ENCODE measurements at regions not wholly inside any gene's neighbourhood (a gene's known extent, or its start where the extent isn't known, plus 50 kb on each side); places are given as distances from the start of the nearest gene placed in this dataset.
"Not testable (repeated sequence)": the region's sequence is repeated elsewhere in the genome, so short reads cannot be mapped to it uniquely, and the experiment has no call there.

DNA sequence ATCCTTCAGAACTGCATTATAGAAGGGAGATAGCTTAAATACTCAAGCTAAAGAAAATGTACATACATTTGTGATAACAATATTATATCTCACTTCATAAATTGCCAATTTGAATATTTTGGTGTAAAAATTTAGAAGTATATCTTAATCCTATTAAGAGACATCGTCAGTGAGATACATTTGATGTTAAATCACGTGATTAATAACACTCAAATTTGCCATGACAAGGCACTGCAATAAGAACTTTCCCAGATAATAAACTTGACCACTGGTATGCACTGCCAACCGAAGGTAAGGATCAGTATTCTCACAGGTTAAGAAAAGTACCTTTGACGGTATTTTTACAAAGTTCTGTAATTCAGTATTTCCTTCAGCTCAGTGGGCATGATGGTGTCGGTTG is 764.7 kb upstream of the FRG1 start:
- DNase-seq (ENCODE audit: low read depth), result no peak

DNA sequence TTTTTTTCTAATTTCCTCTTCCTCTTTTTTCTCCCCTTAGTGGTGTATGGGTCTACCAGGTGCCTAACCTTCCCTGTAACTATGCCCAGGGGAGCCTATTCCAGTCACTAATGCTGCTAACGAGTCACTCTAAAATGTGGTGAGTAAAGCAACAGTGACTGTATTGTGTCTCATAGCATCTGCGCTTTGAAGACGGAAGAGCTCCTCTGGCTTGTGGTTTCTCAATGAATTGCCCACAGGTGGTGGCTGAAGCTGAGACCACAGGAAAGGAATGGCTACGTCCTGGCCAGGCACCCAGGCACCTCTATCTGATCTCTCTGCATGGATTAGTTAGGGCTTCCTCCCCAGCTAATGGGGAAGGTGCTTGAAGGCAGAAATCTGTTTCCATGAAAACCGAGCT is 763.5 kb upstream of the FRG1 start:
- no peak for DNase-seq (ENCODE audit: low read depth)

DNA sequence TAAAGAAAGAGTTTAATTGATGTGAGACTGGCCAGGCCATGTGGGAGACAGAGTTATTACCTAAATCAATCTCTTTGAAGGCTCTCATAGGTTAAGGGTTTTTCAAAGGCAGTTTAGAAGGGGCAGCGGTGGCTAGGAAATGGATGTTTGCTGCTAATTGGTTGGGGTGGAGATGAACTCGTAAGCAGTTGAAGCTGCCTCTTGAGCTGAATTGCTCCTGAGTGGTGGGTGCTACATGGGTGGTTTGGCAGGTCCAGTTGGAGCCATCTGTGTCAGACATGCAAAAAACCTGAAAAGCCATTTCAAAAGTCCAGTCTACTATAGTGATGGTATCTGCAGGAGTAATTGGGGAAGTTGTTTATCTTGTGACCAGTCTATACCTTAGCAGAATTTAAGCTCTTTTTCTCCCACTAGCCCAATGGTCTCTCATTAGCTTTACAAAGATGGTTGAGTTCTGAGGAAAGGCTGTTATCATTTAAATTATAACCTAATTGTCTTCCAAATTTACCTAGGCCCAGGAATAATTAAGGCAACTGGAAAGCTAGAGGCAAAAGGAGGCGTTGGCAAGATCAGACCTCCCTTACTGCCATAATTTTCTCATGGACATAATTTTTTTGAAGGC is 762.4 kb upstream of the FRG1 start:
- no peak for DNase-seq (ENCODE audit: low read depth)

DNA sequence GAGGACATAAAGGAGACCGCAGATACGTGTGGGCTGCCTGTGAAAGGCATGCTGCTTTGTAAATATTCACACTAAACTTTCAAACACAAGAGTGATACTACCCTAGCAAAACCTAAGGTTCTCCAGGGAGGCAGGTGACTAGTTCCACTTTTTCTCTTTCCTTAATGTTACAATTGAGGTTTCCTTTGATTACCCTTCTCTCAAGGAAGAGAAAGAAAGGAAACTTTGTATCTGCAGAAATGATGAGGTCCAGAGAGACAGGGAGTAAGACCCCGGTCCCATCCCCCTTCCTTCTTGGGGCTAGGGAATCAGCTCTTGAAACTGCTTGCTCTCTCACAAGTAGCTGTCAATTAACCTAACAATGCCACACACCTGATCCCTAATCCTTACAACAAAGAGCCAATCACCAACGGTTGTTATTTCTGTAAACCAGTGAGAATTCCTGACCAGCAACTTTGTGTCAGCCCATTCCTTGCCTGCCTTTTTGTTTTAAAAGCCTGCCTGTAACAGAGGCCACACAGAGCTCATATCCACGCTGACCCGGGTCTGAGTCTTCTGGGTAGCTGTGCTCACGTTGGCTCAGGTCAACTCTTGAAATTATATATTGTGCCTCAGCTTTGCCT is 754.8 kb upstream of the FRG1 start:
- no peak for DNase-seq (ENCODE audit: low read depth)

DNA sequence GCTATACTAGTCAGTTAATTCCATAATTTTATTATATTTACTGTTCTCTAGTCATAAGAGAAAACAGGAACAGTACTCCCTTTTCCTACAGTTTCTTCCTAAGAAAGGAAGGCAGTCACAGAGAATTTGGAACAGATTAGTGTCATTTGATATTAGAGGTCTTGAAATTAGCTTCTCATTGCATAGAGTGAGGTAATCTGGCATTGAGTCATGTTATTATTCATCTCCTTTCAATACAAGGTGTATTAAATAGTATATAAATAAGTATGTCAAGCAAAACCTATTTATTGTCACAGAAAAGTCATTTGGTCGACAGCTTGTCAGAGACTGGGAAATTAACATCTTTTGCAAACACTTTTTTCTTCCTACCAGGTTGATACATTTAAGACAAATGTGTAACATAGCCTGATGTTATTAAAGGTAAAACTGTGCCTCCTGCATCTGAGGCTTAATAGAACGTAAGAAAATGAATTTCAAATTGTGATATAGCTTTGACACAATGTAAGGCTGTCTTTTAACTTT is 753.1 kb upstream of the FRG1 start:
- DNase-seq (ENCODE audit: low read depth), result no peak

DNA sequence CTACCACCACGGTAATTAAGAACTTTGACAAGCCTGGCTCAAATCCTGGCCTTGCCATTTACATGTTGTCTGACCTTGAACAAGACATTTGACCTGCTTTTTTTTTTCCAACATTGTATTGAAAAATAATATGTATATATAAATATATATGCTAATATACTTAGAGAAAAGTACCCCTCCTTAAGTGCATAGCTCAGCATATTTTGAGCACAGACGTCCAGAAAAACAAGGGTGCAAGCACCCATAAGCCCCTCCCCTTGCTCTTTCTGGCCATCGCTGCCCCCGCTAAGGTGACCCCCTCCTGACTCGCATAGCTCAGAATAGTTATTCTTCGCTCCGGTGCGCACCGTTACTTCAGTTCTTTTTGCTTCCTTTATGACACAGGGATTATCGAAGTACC is 742.0 kb upstream of the FRG1 start:
- DNase-seq (ENCODE audit: low read depth), result no peak

DNA sequence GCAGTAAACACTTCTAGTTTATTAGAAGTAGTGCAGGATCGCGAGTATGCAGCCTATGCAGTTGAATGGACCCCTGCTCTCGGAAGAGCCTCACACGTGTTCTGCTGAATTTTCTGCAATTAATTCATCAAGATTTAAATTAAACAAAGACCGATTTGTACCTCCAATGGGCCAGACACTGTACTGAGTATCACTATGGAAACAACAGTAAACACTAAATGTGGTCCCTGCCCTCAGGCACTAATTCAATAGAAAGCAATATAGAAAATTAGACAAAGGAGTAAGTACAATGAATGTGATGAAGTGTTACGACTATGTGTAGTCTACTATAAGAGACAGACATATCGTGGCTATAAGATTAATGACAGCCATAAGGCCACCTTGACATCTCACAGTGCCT is 740.3 kb upstream of the FRG1 start:
- no peak for DNase-seq (ENCODE audit: low read depth)

DNA sequence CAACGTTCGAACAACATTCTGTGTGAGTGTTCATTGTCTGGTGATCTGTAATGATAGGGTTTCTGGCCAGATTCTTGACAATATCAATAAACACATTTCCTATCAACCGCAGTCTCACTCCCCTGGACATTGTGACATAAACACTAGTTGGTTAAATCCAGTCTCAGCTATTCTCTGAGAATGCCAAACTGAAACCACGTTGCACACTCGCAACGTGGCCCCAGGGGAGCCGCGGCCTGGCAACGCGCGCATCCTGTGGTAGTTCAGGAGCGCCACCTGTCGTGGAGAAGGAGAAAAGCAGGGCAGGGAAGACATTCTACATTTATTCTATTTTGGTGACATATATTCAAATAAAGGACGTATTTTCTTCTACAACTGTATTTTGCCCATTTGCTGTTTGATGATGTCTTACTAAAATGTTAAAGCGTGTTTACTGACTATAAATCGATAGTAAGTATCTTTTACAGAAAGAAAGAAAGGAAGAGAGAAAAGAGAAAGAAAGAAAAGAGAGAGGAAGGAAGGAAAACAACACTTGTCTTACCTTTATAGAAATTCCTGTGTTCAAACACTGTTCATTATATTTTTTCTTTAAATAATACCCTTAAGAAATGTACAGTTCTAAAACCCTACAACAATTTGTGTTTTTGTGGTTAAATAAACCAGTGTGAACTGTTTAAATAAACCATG is 738.3 kb upstream of the FRG1 start:
- no peak for DNase-seq (ENCODE audit: low read depth)

DNA sequence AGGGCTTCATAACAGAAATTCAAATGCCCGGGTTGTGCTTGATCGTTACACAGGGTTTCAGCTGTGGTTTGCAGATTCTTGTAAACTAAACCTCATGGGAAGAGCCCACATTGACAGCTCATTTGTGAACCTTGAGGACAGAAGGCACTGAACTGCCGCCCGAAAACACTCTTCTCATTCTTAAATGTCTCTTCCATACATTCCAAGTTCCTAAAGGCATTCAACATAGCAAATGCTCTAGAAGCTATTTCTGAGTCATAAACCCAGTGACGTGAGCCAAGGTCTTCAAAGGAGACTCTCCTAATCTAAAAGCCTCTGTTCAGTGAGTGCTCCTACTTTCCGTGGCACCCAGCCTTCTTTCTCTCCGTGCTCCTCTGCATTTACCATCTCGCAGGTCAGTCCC is 737.8 kb upstream of the FRG1 start:
- no peak for DNase-seq (ENCODE audit: low read depth)

DNA sequence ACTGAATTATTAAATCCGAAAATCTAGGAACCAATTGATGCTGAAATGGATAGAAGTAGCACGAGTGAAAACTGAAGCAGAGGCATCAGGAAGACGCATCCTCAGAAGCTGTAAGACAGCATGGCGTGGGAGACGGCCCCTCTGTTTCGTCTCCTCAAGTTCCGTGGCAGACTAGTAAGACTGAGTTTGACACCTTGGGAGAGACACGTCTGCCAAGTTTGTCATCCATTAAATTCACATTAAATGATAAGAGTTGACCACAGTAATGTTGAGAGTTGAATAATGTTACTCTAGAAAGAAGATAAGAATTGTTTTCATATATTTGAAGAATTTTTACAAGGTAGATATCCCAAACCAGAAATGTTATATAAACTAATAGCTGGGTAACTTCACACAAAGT is 736.1 kb upstream of the FRG1 start:
- no peak for DNase-seq (ENCODE audit: low read depth)

DNA sequence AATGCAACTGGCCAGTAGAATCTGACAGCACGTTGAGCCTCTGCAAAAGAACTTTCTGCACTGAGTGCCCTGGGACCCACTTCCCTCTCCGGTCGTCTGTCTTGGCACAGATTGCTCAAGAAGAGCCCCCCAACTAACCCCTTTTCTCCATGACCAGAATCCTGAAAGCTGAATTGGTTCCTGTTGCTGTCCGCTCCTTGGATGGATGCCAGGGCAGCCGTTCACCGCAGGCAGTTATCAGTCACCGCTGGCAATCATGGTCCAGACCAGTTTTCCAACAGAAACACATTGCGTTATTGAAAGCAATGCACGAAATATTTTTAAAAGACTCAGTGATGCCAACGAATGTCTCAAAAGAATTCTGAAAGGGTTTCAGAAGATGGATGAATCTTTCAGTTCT is 733.7 kb upstream of the FRG1 start:
- DNase-seq (ENCODE audit: low read depth), result no peak

DNA sequence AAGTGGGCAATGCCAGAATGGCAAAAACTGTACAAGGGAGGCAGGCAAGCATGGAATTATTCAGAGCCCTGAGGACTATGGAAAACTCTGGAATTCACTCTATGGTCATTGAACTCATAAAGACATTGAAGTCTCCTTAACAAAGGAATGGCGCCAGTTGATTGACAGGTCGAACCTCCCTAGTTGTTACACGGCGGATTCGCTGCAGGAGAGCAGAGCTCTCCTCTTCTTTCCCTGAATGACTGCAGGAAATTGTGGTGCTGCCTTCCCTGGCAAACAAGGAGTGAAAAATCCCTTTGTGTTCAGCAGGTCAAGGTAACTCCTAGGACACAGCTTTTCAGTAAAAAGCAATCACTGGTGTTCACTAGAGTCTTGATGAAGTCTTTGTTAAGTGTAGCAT is 732.8 kb upstream of the FRG1 start:
- no peak for DNase-seq (ENCODE audit: low read depth)

DNA sequence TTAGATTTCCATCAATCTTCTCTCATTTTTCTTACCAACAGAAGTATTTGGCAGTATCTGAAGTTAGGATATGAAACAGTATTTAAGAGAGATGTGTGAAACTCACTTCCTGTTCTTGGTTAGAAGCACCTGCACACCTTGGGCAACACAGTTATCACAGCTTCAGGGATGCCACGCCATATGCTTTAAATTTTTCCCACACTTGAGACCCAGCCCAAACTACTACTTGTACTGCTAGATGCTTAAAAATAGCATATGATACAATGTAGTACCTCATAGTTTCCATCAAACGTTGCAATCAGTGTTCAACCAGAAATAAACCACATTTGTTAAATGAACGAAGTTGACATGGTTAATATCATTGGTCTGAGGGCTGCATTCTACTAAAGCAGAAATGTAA is 725.1 kb upstream of the FRG1 start:
- DNase-seq (ENCODE audit: low read depth), result no peak

DNA sequence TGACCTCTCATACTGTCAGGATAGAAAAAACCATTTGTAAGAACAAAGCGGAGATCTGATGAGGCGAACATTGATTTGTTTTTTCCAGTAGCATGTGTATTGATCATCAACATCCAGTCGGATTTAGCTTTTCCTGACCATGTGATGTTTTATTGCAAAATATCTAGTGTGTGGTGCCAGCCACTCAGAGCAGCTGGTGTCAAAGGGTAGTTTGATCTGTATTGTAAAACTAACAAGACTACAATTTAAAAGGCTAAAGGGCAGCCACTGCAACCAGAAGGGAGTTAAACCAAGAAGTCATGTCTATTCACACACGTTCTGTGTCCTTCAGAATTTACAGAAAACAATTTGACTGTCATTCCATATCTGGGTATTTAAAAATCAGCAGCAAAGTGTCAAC is 719.0 kb upstream of the FRG1 start:
- no peak for DNase-seq (ENCODE audit: low read depth)

DNA sequence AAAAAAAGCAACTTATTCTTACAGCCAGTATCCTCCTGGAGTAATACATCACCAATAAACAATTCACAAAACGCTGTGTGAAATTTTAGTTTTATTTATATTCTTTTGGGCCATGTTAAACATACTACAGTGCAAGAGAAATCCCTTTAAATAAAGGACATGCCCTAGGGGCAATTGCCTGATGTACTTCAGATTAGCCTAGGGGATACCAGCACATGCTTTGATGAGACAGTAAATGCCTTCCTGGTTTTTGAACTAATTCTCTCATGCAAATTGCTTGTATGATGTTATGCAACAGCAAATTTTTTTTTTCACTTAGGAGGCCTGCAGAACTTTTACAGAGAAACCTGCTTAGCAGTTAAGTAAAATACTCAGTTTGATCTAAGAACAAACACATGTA is 711.9 kb upstream of the FRG1 start:
- no peak for DNase-seq (ENCODE audit: low read depth)

DNA sequence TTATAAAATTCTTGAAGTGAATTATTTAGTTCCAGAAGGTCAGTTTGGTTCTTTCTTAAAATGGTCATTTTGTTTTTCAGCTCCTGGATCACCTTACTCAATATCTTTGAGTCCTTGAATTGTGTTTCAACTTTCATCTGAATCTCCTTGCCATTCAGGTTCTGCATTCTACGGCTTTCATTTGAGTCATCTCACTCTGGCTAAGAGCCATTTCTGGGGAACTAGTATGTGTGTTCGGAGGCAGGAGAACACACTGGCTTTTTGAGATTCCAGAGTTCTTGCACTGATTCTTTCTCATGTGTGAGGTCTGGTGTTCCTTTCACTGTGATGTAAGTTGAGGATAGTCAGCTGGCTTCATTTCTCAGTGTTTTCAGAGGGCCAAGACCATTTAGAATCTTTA is 708.4 kb upstream of the FRG1 start:
- DNase-seq (ENCODE audit: low read depth), result no peak

DNA sequence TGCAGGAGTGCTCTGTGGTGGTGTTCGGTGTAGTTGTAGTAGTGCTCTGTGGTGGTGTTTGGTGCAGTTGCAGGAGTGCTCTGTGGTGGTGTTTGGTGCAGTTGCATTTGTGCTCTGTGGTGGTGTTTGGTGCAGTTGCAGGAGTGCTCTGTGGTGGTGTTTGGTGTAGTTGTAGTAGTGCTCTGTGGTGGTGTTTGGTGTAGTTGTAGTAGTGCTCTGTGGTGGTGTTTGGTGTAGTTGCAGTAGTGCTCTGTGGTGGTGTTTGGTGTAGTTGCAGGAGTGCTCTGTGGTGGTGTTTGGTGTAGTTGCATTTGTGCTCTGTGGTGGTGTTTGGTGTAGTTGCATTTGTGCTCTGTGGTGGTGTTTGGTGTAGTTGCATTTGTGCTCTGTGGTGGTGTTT is 706.9 kb upstream of the FRG1 start:
- not testable (repeated sequence) for DNase-seq (ENCODE audit: low read depth)

DNA sequence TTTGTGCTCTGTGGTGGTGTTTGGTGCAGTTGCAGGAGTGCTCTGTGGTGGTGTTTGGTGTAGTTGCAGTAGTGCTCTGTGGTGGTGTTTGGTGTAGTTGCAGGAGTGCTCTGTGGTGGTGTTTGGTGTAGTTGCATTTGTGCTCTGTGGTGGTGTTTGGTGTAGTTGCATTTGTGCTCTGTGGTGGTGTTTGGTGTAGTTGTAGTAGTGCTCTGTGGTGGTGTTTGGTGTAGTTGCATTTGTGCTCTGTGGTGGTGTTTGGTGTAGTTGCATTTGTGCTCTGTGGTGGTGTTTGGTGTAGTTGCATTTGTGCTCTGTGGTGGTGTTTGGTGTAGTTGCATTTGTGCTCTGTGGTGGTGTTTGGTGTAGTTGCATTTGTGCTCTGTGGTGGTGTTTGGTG is 705.7 kb upstream of the FRG1 start:
- DNase-seq (ENCODE audit: low read depth), result not testable (repeated sequence)

DNA sequence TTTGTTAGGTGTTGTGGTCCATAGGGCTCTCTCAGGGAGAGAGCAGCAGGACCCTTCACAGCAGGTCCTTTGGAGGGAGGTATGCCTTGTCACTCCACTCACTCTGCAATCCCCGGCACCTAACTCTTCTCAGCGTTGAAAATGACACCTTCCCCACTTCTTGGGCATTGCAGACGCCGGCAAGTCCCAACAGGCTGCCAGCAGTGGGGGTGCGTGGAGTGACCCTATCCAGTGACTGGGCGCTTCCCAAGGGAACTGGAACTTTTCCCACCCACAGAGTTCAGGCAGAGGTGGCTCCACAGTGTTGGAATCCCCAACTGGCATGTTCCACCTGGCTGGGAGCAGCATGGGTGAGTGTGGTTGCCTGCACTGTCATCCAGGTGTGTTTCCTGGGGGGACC is 705.1 kb upstream of the FRG1 start:
- DNase-seq (ENCODE audit: low read depth), result no peak

DNA sequence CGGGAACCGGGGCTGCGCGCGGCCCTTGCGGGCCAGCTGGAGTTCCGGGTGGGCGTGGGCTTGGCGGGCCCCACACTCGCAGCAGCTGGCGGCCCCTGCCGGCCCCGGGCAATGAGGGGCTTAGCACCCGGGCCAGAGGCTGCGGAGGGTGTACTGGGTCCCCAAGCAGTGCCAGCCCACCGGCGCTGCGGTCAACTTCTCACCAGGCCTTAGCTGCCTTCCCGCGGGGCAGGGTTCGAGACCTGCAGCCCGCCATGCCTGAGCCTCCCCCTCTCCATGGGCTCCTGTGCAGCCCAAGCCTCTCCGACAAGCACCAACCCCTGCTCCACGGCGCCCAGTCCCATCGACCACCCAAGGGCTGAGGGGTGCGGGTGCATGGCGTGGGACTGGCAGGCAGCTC is 704.4 kb upstream of the FRG1 start:
- not testable (repeated sequence) for DNase-seq (ENCODE audit: low read depth)

DNA sequence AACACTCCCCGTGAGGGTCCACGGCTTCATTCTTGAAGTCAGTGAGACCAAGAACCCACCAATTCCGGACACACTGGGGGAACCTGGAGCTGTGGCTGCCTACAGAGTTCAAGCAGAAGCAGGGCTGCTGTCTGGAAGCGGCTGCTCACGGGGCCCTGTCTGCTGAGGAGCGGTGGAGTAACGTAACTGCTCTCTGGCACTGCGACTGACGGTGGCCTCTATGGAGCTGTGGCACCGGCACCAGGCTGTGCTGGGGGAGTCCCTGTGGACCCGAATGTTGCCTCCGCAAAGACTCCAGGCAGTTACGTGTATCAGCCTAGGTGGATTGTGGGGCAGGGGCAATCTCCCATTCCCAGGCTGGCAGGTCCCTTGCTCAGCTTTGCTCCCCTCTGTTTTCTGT is 703.3 kb upstream of the FRG1 start:
- DNase-seq (ENCODE audit: low read depth), result no peak

DNA sequence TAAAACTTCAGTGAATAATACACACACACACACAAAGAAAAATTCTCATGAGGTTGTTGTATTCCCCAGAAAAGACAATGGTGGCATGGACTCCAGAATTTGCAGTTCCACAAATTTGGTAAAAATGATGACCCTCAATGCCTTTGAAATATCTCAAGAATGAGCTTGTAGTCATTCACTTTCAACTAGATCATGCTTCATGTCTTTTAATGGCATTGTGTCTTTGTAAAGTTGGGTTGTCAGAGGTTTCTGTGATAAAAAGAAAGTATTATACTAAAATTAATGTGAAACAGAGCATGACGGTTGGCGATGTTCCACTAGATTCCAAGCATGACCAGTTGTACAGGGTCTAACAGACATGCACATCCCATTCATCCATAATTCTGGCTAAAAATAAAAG is 685.0 kb upstream of the FRG1 start:
- DNase-seq (ENCODE audit: low read depth), result no peak

DNA sequence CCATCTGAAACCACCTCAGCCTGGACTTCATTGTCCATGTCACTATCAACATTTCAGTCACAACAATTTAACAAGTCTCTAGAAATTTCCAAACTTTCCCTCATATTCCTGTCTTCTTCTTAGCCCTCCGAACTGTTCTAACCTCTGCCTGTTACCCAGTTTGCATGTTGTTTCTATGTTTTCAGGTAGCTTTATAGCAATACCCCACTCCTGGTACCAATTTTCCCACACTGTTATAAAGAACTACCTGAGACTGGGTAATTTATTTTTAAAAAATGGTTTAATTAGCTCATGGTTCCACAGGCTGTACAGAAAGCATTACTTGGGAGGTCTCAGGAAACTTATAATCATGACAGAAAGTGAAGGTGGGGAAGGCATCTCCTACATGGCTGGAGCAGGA is 679.2 kb upstream of the FRG1 start:
- DNase-seq (ENCODE audit: low read depth), result no peak

DNA sequence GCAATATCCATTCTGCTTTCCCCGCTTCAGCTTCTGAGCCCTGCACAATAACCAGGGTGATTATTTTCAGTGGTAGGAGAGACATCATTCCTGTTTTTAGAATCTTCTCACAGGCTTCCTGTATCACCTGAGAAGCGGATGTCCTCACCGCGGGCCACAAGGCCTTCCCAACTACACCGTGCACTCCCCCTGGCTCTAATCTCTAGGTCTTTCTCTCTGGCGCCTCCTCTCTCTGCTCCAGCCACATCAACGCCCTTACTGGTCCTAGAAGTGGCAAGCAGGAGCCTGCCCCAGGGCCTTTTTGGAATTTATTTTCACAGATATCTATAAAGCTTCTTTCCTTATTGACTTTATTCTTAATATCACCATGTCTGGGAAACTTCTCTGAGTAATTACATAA is 675.2 kb upstream of the FRG1 start:
- DNase-seq (ENCODE audit: low read depth), result no peak
